Activated CD4-positive, alpha-beta T cell treated with anti-CD3 and anti-CD28 coated beads, Interleukin-2, amount 10 ng/mL, durations not matched to agents 24 days and 14 days (primary cell): ENCODE measurements at regions not wholly inside any gene's neighbourhood (a gene's known extent, or its start where the extent isn't known, plus 50 kb on each side); places are given as distances from the start of the nearest gene placed in this dataset.

ENCODE experiments used
- DNase-seq: peaks from one replicate; pipeline ENCODE4 v3.0.0; 2022
- H3K27ac Mint-ChIP-seq: one replicate; pipeline ENCODE4 v1.8.0; 2022; ENCODE audit warnings: mild to moderate bottlenecking, mixed read lengths
- H3K27me3 Mint-ChIP-seq: one replicate; pipeline ENCODE4 v1.8.0; 2022; ENCODE audit warnings: mixed read lengths
- H3K36me3 Mint-ChIP-seq: one replicate; pipeline ENCODE4 v1.8.0; 2022; ENCODE audit warnings: low read depth, mild to moderate bottlenecking, mixed read lengths
- H3K4me1 Mint-ChIP-seq: one replicate; pipeline ENCODE4 v1.8.0; 2021; ENCODE audit warnings: mixed read lengths
- H3K4me3 Mint-ChIP-seq: one replicate; pipeline ENCODE4 v1.8.0; 2022; ENCODE audit warnings: mild to moderate bottlenecking, moderate library complexity, mixed read lengths
- H3K9me3 Mint-ChIP-seq: one replicate; pipeline ENCODE4 v1.8.0; 2021; ENCODE audit warnings: mixed read lengths
- intact Hi-C: fragments of 100-400 bp; cut with micrococcal nuclease; formaldehyde crosslinking; loops from one replicate; pipeline ENCODE4 v1.15.1; 2023

GRCh38 chr12:24244231-24244630 lies 294.8 kb upstream of the SOX5 start:
- no peak for DNase-seq
- Mint-ChIP-seq H3K4me1 (no peaks in the 10 kb centered on the region), H3K36me3 (no peaks in the 10 kb centered on the region), H3K27me3 (no peaks in the 10 kb centered on the region), H3K4me3 (no peak overlapping the region), H3K9me3 (no peaks in the 10 kb centered on the region), H3K27ac (no peak overlapping the region)
- intact Hi-C loops: no loop called here

- Mint-ChIP-seq H3K4me3 (no peak overlapping the region), H3K27me3 (no peaks in the 10 kb centered on the region), H3K4me1 (no peaks in the 10 kb centered on the region), H3K36me3 (no peaks in the 10 kb centered on the region), H3K9me3 (no peaks in the 10 kb centered on the region), H3K27ac (no peak overlapping the region)
- DNase-seq: no peak
- intact Hi-C loops: no loop called here
Observed at GRCh38 chr12:24240707-24241106, 291.2 kb upstream of the SOX5 start.

- no peaks in the 10 kb centered on the region for H3K9me3 Mint-ChIP-seq
- no peak for DNase-seq
- intact Hi-C loops: no loop called here
- H3K4me1 Mint-ChIP-seq: no peaks in the 10 kb centered on the region
- H3K4me3 Mint-ChIP-seq: no peak overlapping the region
- H3K27ac Mint-ChIP-seq: no peak overlapping the region
- no peaks in the 10 kb centered on the region for H3K27me3 Mint-ChIP-seq
- H3K36me3 Mint-ChIP-seq: no peaks in the 10 kb centered on the region
Observed at GRCh38 chr12:24233519-24234246, 284.2 kb upstream of the SOX5 start.

- Mint-ChIP-seq H3K27me3 (no peaks in the 10 kb centered on the region), H3K27ac (no peak overlapping the region), H3K4me3 (no peak overlapping the region), H3K36me3 (no peaks in the 10 kb centered on the region), H3K9me3 (no peaks in the 10 kb centered on the region), H3K4me1 (no peaks in the 10 kb centered on the region)
- DNase-seq: no peak
- intact Hi-C loops: no loop called here
Observed at GRCh38 chr12:24232531-24232930, 283.1 kb upstream of the SOX5 start.

GRCh38 chr12:24231298-24231697 lies 281.8 kb upstream of the SOX5 start:
- Mint-ChIP-seq H3K36me3 (no peaks in the 10 kb centered on the region), H3K27ac (no peak overlapping the region), H3K9me3 (no peaks in the 10 kb centered on the region), H3K4me1 (no peaks in the 10 kb centered on the region), H3K4me3 (no peak overlapping the region), H3K27me3 (no peaks in the 10 kb centered on the region)
- DNase-seq: no peak
- intact Hi-C loops: no loop called here

- Mint-ChIP-seq H3K27me3 (no peaks in the 10 kb centered on the region), H3K9me3 (no peaks in the 10 kb centered on the region), H3K4me3 (no peak overlapping the region), H3K4me1 (no peaks in the 10 kb centered on the region), H3K36me3 (no peaks in the 10 kb centered on the region), H3K27ac (no peak overlapping the region)
- intact Hi-C loops: no loop called here
- no peak for DNase-seq
Observed at GRCh38 chr12:24230061-24230701, 280.7 kb upstream of the SOX5 start.

GRCh38 chr12:24229031-24229700 lies 279.7 kb upstream of the SOX5 start:
- no peaks in the 10 kb centered on the region for H3K27me3 Mint-ChIP-seq
- H3K4me1 Mint-ChIP-seq: no peaks in the 10 kb centered on the region
- no peak for DNase-seq
- intact Hi-C loops: no loop called here
- H3K36me3 Mint-ChIP-seq: no peaks in the 10 kb centered on the region
- no peak overlapping the region for H3K27ac Mint-ChIP-seq
- H3K9me3 Mint-ChIP-seq: no peaks in the 10 kb centered on the region
- no peak overlapping the region for H3K4me3 Mint-ChIP-seq

GRCh38 chr12:24228371-24228770 lies 278.9 kb upstream of the SOX5 start:
- intact Hi-C loops: no loop called here
- Mint-ChIP-seq H3K27me3 (no peaks in the 10 kb centered on the region), H3K4me1 (no peaks in the 10 kb centered on the region), H3K27ac (no peak overlapping the region), H3K36me3 (no peaks in the 10 kb centered on the region), H3K9me3 (peaks cover 3% of the 10 kb centered on the region), H3K4me3 (no peak overlapping the region)
- DNase-seq: no peak

- no peaks in the 10 kb centered on the region for H3K4me1 Mint-ChIP-seq
- H3K4me3 Mint-ChIP-seq: no peak overlapping the region
- intact Hi-C loops: no loop called here
- H3K27me3 Mint-ChIP-seq: no peaks in the 10 kb centered on the region
- no peaks in the 10 kb centered on the region for H3K36me3 Mint-ChIP-seq
- H3K9me3 Mint-ChIP-seq: peaks cover 3% of the 10 kb centered on the region
- no peak overlapping the region for H3K27ac Mint-ChIP-seq
- no peak for DNase-seq
Observed at GRCh38 chr12:24227551-24227950, 278.1 kb upstream of the SOX5 start.

GRCh38 chr12:24226745-24227350 lies 277.4 kb upstream of the SOX5 start:
- Mint-ChIP-seq H3K27ac (no peak overlapping the region), H3K27me3 (no peaks in the 10 kb centered on the region), H3K4me1 (no peaks in the 10 kb centered on the region), H3K36me3 (no peaks in the 10 kb centered on the region), H3K9me3 (peaks cover 7% of the 10 kb centered on the region), H3K4me3 (no peak overlapping the region)
- intact Hi-C loops: no loop called here
- DNase-seq: no peak

- no peaks in the 10 kb centered on the region for H3K27me3 Mint-ChIP-seq
- no peak overlapping the region for H3K4me3 Mint-ChIP-seq
- no peaks in the 10 kb centered on the region for H3K4me1 Mint-ChIP-seq
- DNase-seq: no peak
- no peak overlapping the region for H3K27ac Mint-ChIP-seq
- H3K36me3 Mint-ChIP-seq: no peaks in the 10 kb centered on the region
- intact Hi-C loops: no loop called here
- peaks cover 7% of the 10 kb centered on the region for H3K9me3 Mint-ChIP-seq
Observed at GRCh38 chr12:24224401-24224800, 274.9 kb upstream of the SOX5 start.

- no peaks in the 10 kb centered on the region for H3K27me3 Mint-ChIP-seq
- H3K36me3 Mint-ChIP-seq: no peaks in the 10 kb centered on the region
- H3K4me1 Mint-ChIP-seq: no peaks in the 10 kb centered on the region
- intact Hi-C loops: no loop called here
- H3K9me3 Mint-ChIP-seq: peaks cover 7% of the 10 kb centered on the region
- H3K27ac Mint-ChIP-seq: no peak overlapping the region
- no peak overlapping the region for H3K4me3 Mint-ChIP-seq
- DNase-seq: no peak
Observed at GRCh38 chr12:24223926-24224325, 274.5 kb upstream of the SOX5 start.

GRCh38 chr12:24222968-24223367 lies 273.5 kb upstream of the SOX5 start:
- intact Hi-C loops: no loop called here
- Mint-ChIP-seq H3K9me3 (peaks cover 7% of the 10 kb centered on the region), H3K36me3 (no peaks in the 10 kb centered on the region), H3K4me1 (no peaks in the 10 kb centered on the region), H3K27ac (no peak overlapping the region), H3K27me3 (no peaks in the 10 kb centered on the region), H3K4me3 (no peak overlapping the region)
- DNase-seq: no peak

- no peak overlapping the region for H3K4me3 Mint-ChIP-seq
- intact Hi-C loops: no loop called here
- H3K36me3 Mint-ChIP-seq: no peaks in the 10 kb centered on the region
- H3K27ac Mint-ChIP-seq: no peak overlapping the region
- no peaks in the 10 kb centered on the region for H3K4me1 Mint-ChIP-seq
- no peak for DNase-seq
- no peaks in the 10 kb centered on the region for H3K27me3 Mint-ChIP-seq
- no peaks in the 10 kb centered on the region for H3K9me3 Mint-ChIP-seq
Observed at GRCh38 chr12:24212496-24212895, 263.0 kb upstream of the SOX5 start.
